ENCODE measurements at regions not wholly inside any gene's neighbourhood (a gene's known extent, or its start where the extent isn't known, plus 50 kb on each side); places are given as distances from the start of the nearest gene placed in this dataset.

DNA sequence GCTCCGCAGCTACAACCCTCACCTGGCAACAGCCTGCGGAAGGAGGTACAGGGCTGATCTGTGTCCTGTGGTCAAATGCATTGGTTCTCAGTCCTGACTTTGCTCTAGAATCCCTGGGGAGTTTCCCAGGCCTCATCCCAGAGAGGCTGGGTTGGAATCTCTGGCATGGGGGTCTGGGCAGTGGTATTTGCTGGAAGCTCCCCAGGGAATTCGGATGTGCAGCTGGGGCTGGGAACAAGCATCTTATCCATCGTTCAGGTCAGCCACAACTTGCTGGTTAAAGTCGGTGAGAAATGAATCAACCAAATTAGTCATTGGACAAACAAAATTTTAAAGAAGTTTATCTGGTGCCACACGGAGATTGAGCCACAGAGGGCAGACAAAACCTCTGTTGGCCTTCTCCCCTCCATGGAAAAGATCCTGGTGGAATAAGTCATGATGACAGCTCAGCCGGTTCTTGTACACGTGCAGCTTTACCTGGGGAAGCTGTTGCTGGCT, 231.2 kb downstream of the FOXL1 start:
- DNase-seq: no peak

DNA sequence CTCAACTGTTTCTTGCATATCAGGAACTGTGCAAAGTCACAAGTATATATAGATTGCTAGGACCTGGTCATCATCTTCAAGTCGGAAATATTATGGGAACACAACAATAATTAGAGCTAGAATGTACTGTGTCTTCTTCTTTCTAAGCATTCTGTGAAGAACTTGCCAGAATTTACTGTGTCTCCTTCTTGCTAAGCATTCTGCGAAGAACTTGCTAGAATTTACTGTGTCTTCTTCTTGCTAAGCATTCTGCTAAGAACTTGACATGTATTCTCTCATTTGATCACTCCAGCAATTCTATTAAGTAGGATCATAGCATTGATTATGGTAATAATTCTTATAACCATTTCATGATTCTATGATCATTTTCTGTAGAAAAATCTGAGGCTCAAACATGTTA, 231.7 kb downstream of the FOXL1 start:
- no peak for DNase-seq

GRCh38 chr16:86812363-86812970, 234.1 kb downstream of the FOXL1 start:
- no peak for DNase-seq

DNA sequence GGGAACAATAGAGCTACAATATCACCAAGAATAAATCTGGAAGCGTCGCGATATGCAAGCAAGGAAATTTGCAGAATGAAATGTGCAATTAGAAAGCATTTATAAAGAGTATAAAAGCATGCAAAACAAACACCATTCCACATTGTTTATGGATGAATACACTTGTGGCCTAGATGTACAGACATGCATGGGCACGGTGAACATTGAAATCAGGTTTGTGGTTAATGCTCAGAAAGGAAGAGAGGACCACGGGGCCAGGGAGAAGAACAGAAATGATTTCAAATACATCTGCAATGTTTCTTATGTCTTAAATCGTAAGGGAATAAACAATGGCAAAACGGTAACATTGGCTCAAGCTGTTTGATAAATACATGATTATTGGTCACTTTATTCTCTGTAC, 235.9 kb downstream of the FOXL1 start:
- DNase-seq: no peak

GRCh38 chr16:86816930-86817625, 238.7 kb downstream of the FOXL1 start:
- DNase-seq: no peak

GRCh38 chr16:86818671-86819532, 240.6 kb downstream of the FOXL1 start:
- DNase-seq: no peak

GRCh38 chr16:86819533-86819892, 241.2 kb downstream of the FOXL1 start:
- DNase-seq: no peak

GRCh38 chr16:86821895-86822294, 243.5 kb downstream of the FOXL1 start:
- DNase-seq: no peak

DNA sequence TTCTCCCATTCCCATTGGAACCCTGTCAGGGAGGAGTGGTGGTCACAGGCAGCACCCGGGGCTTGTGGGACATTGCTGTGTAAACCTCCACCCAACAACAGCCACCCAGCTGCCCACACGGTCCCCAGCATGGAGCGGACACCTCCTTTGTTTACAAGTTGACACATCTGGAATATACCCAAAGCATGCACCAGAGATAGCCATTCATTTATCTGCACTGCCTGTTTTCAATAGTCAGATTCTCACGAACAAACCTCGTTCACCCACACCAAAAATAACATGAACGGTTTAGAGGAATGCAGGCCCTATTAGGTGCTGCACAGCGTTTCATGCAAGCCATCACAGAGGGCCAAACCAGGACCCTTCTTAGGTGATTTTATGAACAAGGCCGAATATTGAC, 244.8 kb downstream of the FOXL1 start:
- no peak for DNase-seq

GRCh38 chr16:86823888-86824671, 245.7 kb downstream of the FOXL1 start:
- DNase-seq: no peak

- DNase-seq: no peak
Observed at GRCh38 chr16:86824751-86825296, 246.5 kb downstream of the FOXL1 start.

- no peak for DNase-seq
Observed at GRCh38 chr16:86825631-86826030, 247.3 kb downstream of the FOXL1 start.

- no peak for DNase-seq
Observed at GRCh38 chr16:86826941-86827340, 248.6 kb downstream of the FOXL1 start.

GRCh38 chr16:86827521-86827920, 249.2 kb downstream of the FOXL1 start:
- no peak for DNase-seq

DNA sequence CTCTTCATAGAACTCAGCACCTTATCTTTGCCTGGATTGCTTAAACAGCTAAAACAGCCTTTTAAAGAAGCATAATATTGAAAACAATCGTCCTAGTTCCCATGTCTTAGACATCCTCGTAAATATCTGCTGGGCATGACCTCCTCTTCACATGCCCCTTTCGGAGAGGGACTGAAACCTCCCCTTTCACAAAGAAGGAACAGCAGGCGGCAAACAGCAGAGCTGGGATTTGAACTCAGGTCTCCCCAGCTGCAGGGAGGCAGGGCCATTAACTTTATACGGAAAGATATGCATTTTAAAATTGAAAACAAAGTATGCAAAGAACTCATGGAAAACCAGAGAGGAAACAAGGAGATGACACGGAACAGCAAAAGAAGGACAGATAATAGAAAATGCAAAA, 249.9 kb downstream of the FOXL1 start:
- no peak for DNase-seq

DNA sequence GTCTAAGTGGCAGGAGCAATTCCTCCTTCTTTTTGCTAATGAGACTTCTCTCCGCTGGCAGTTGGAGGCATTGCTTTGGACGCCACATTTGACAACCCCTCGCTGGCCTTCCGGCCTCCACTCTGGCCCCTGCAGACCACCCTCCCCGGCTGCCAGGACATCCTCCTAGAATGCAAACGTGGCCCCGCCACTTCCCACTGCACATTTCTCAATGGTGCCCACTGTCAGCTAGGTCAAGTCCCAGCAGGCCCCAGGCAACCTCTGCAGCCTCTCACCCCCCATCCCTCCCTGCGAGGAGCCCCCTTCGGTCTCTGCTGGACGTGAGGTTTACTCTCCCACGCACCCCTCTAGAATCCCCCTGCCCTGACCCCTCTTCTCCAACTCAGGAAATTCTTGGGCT, 250.3 kb downstream of the FOXL1 start:
- no peak for DNase-seq

DNA sequence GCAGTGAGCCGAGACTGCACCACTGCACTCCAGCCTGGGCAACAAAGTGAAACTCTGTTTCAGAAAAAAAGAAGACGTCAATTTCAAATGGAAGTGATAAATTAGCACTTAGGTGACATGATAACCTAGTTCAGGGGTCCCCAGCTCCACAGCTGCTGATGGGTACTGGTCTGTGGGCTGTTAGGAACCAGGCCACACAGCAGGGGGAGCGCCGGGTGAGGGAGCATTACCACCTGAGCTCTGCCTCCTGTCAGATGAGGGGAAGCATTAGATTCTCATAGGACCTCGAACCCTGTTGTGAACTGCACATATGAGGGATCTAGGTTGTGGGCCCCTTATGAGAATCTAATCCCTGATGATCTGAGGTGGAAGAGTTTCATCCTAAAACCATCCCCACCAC, 253.0 kb downstream of the FOXL1 start:
- DNase-seq: no peak

DNA sequence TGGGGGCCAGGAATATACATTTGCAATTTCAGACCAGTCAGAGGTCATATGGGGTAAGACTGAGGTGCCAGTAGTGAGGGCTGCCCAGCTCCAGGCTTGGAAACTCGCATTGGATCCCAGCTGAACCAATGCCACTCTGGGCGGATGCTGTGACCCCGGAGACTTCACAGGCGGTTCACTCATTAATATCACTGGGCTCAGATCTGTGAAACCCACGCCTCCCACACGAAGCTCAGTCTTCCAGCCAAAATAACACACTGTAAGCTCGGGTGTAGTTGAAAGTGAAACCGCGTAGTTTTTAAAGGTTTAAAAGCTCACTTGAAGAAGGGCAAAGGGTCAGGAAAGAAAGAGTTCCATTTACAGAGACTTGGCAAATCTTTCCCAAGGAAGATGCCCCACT, 254.8 kb downstream of the FOXL1 start:
- DNase-seq: no peak

- no peak for DNase-seq
Observed at GRCh38 chr16:86834451-86835035, 256.2 kb downstream of the FOXL1 start.

DNA sequence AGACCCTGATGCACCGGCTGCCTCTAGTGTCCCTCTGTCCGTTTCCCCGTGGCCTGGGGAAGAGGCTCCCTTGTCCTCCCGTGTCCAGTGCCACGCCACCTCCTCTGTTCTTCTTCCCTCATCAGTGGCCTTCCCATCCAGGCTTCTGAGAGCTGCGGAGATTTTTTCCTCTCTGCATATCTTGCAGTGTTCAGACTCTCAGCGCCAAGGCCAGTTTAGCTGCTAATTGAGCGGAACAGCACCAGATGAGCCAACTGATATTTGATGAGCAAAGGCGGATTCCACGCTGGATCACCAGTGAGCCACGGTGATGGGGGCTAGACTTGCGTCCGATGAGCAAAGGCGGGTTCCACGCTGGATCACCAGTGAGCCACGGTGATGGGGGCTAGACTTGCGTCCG, 257.6 kb downstream of the FOXL1 start:
- no peak for DNase-seq

- no peak for DNase-seq
Observed at GRCh38 chr16:86836503-86837129, 258.3 kb downstream of the FOXL1 start.

DNA sequence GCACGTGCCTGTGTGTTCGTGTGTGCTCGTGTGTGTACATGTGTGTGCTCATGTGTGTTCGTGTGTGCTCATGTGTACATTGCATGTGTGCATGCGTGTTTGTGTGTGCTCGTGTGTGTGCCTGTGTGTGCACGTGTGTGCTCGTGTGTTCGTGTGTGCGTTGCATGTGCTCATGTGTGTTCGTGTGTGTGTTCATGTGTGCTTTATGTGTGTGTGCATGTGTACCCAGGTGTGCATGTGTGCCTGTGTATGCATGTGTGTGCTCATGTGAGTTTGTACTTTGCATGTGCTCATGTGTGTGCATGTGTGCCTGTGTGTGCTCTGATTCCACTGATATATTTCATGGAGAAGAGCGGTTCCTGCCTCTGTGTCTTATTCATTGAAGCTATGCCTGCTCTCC, 265.5 kb downstream of the FOXL1 start:
- DNase-seq: no peak
